ENCODE measurements at regions not wholly inside any gene's neighbourhood (a gene's known extent, or its start where the extent isn't known, plus 50 kb on each side); places are given as distances from the start of the nearest gene placed in this dataset.

DNA sequence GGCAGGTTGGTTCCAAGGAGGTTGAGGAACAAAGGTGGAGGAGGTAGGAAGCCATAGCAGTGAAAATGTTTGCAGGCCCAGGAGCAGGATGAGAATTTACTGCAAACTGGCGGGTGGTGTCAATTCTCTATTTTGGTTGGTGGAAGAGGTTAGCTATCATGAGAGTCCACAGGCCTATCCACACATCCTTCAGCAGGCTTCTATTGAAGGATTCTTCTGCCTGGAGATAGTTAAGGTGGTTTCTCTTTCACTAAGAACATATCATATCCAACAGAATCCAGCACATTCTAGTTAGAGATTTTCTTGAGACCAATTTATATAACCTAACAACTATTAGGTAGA is 68.9 kb upstream of the DYRK2 start (continued):
- TF ChIP-seq, protein P1, sequence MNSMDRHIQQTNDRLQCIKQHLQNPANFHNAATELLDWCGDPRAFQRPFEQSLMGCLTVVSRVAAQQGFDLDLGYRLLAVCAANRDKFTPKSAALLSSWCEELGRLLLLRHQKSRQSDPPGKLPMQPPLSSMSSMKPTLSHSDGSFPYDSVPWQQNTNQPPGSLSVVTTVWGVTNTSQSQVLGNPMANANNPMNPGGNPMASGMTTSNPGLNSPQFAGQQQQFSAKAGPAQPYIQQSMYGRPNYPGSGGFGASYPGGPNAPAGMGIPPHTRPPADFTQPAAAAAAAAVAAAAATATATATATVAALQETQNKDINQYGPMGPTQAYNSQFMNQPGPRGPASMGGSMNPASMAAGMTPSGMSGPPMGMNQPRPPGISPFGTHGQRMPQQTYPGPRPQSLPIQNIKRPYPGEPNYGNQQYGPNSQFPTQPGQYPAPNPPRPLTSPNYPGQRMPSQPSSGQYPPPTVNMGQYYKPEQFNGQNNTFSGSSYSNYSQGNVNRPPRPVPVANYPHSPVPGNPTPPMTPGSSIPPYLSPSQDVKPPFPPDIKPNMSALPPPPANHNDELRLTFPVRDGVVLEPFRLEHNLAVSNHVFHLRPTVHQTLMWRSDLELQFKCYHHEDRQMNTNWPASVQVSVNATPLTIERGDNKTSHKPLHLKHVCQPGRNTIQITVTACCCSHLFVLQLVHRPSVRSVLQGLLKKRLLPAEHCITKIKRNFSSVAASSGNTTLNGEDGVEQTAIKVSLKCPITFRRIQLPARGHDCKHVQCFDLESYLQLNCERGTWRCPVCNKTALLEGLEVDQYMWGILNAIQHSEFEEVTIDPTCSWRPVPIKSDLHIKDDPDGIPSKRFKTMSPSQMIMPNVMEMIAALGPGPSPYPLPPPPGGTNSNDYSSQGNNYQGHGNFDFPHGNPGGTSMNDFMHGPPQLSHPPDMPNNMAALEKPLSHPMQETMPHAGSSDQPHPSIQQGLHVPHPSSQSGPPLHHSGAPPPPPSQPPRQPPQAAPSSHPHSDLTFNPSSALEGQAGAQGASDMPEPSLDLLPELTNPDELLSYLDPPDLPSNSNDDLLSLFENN (IDR thresholded peaks at IDR 0.05; ENCODE audit: low read depth in 2 of 2, low read length in 2 of 2): no peak
- no peak for TF ChIP-seq BACH1 (tag; IDR thresholded peaks at IDR 0.05)
- no peak for TF ChIP-seq XRCC4 (IDR thresholded peaks at IDR 0.05; ENCODE audit: extremely low read depth, insufficient read depth, insufficient read length)
- TF ChIP-seq CHD2 (IDR thresholded peaks at IDR 0.05; ENCODE audit: low read depth, low read length): no peak
- TF ChIP-seq ZNF609 (CRISPR knock-in tag; IDR thresholded peaks at IDR 0.05; ENCODE audit: borderline replicate concordance): no peak

Data from K562 (cell line).